BJ (cell line): ENCODE measurements at regions not wholly inside any gene's neighbourhood (a gene's known extent, or its start where the extent isn't known, plus 50 kb on each side); places are given as distances from the start of the nearest gene placed in this dataset.
A peak's percentile ranks its signal among the peaks of the same experiment; 100 is the strongest.

ENCODE experiments used
- CTCF ChIA-PET: fragments of 350-600 bp; formaldehyde crosslinking; extraction: SDS; loops from one replicate; lab custom pipeline; 2021; ENCODE audit warnings: antibody characterized with exemption, inconsistent platforms; lab: Yijun Ruan, JAX
- POLR2A ChIA-PET: fragments of 300-600 bp; sonication (Branson Sonifier 250); formaldehyde crosslinking; extraction: SDS; loops from one replicate; lab custom pipeline; 2021; ENCODE audit warnings: antibody characterized with exemption; lab: Charles Lee
- DNase-seq: peaks from one replicate; pipeline ENCODE4 v3.0.0-alpha.2; 2011; ENCODE audit warnings: low read depth
- H3K27me3 ChIP-seq: 2 replicates; pipeline ENCODE4 v1.6.0; 2011; ENCODE audit warnings: low read length; ENCODE audit not compliant: control insufficient read depth, insufficient read depth
- H3K36me3 ChIP-seq: 2 replicates; pipeline ENCODE4 v1.5.1; 2011; ENCODE audit warnings: low read length; ENCODE audit not compliant: control insufficient read depth, insufficient read depth
- H3K4me3 ChIP-seq: 2 replicates; pipeline ENCODE4 v1.5.1; 2011; ENCODE audit warnings: low read depth, mild to moderate bottlenecking, control low read depth, low read length
- CTCF ChIP-seq: IDR thresholded peaks from 2 replicates; pipeline ENCODE4 v1.5.1; 2011; ENCODE audit warnings: low read depth, mild to moderate bottlenecking, control low read depth, inconsistent platforms, low read length, moderate library complexity; ENCODE audit not compliant: insufficient read depth

GRCh38 chr2:128562471-128563347 lies 244.0 kb upstream of the HS6ST1 start:
- Histone ChIP-seq H3K27me3 (no peaks in the 10 kb centered on the region), H3K36me3 (no peaks in the 10 kb centered on the region), H3K4me3 (no peak overlapping the region)
- no peak for TF ChIP-seq CTCF
- DNase-seq = no peak
- CTCF ChIA-PET = interaction anchor here (0.6 to 1.3 kb wide), 2 partner anchors 11 to 25 kb away, joined by 3 to 6 read pairs; no protein-coding TSS in a partner anchor
- POLR2A ChIA-PET = interaction anchor here (0.6 to 0.7 kb wide), 2 partner anchors 208 to 1779 kb away, joined by 3 read pairs; a partner anchor contains a TSS

- no peak for TF ChIP-seq CTCF
- ChIA-PET CTCF (interaction anchor here (0.6 to 1.3 kb wide), 2 partner anchors 12 to 26 kb away, joined by 3 to 6 read pairs; no protein-coding TSS in a partner anchor), POLR2A (interaction anchor here (0.6 to 0.7 kb wide), 2 partner anchors 208 to 1779 kb away, joined by 3 read pairs; a partner anchor contains a TSS)
- H3K4me3 ChIP-seq = no peak overlapping the region
- DNase-seq = peak; percentile 95
- no peaks in the 10 kb centered on the region for H3K27me3 ChIP-seq
- no peaks in the 10 kb centered on the region for H3K36me3 ChIP-seq
These were observed 244.7 kb upstream of the HS6ST1 start for GRCh38 chr2:128563348-128563687.

GRCh38 chr2:128564131-128564530 lies 245.5 kb upstream of the HS6ST1 start:
- H3K27me3 ChIP-seq = no peaks in the 10 kb centered on the region
- no peak for TF ChIP-seq CTCF
- ChIA-PET CTCF (interaction anchor here (0.9 kb wide), 1 partner anchor 13 kb away, joined by 3 read pairs; no protein-coding TSS in a partner anchor), POLR2A (no interaction called here)
- H3K36me3 ChIP-seq = no peaks in the 10 kb centered on the region
- H3K4me3 ChIP-seq = no peak overlapping the region
- DNase-seq = no peak

- Histone ChIP-seq H3K27me3 (no peaks in the 10 kb centered on the region), H3K4me3 (no peak overlapping the region), H3K36me3 (no peaks in the 10 kb centered on the region)
- DNase-seq = no peak
- ChIA-PET CTCF (interaction anchor here (0.9 kb wide), 1 partner anchor 13 kb away, joined by 3 read pairs; no protein-coding TSS in a partner anchor), POLR2A (no interaction called here)
- TF ChIP-seq CTCF = no peak
These were observed 245.9 kb upstream of the HS6ST1 start for GRCh38 chr2:128564551-128564950.

- Histone ChIP-seq H3K36me3 (no peaks in the 10 kb centered on the region), H3K27me3 (no peaks in the 10 kb centered on the region), H3K4me3 (no peak overlapping the region)
- ChIA-PET CTCF (no interaction called here), POLR2A (no interaction called here)
- DNase-seq = no peak
- no peak for TF ChIP-seq CTCF
These were observed 246.8 kb upstream of the HS6ST1 start for GRCh38 chr2:128565441-128565840.
